ENCODE measurements at regions not wholly inside any gene's neighbourhood (a gene's known extent, or its start where the extent isn't known, plus 50 kb on each side); places are given as distances from the start of the nearest gene placed in this dataset.

- Histone ChIP-seq H3K36me3 (ENCODE audit: insufficient read depth, insufficient read length, low read length) (no peaks in the 10 kb centered on the region), H3K4me3 (ENCODE audit: insufficient read length, low read depth) (no peak overlapping the region), H3K9ac (ENCODE audit: insufficient read length, low read depth) (no peak overlapping the region), H3K4me1 (ENCODE audit: insufficient read depth, insufficient read length) (no peaks in the 10 kb centered on the region), H3K27me3 (ENCODE audit: insufficient read depth, insufficient read length) (no peaks in the 10 kb centered on the region), H3K9me3 (ENCODE audit: insufficient read depth, low read length) (no peaks in the 10 kb centered on the region)
- DNase-seq (ENCODE audit: low read depth, low spot score): no peak
- TF ChIP-seq YY1 (IDR thresholded peaks at IDR 0.05; ENCODE audit: insufficient read depth, insufficient read length) (no peak), SUZ12 (IDR thresholded peaks at IDR 0.05; ENCODE audit: extremely low read depth, insufficient read depth, insufficient read length) (no peak), ZNF274 (IDR thresholded peaks at IDR 0.05; ENCODE audit: low read depth, low read length) (no peak)
Measured at GRCh38 chr1:168843401-168843800, 114.4 kb upstream of the DPT start.

GRCh38 chr1:168843950-168844349, 114.9 kb upstream of the DPT start:
- Histone ChIP-seq H3K36me3 (ENCODE audit: insufficient read depth, insufficient read length, low read length) (no peaks in the 10 kb centered on the region), H3K9me3 (ENCODE audit: insufficient read depth, low read length) (no peaks in the 10 kb centered on the region), H3K4me3 (ENCODE audit: insufficient read length, low read depth) (no peak overlapping the region), H3K9ac (ENCODE audit: insufficient read length, low read depth) (no peak overlapping the region), H3K4me1 (ENCODE audit: insufficient read depth, insufficient read length) (no peaks in the 10 kb centered on the region), H3K27me3 (ENCODE audit: insufficient read depth, insufficient read length) (no peaks in the 10 kb centered on the region)
- DNase-seq (ENCODE audit: low read depth, low spot score): no peak
- TF ChIP-seq ZNF274 (IDR thresholded peaks at IDR 0.05; ENCODE audit: low read depth, low read length) (no peak), YY1 (IDR thresholded peaks at IDR 0.05; ENCODE audit: insufficient read depth, insufficient read length) (no peak), SUZ12 (IDR thresholded peaks at IDR 0.05; ENCODE audit: extremely low read depth, insufficient read depth, insufficient read length) (no peak)

GRCh38 chr1:168845140-168845539, 116.1 kb upstream of the DPT start:
- Histone ChIP-seq H3K9me3 (ENCODE audit: insufficient read depth, low read length) (no peaks in the 10 kb centered on the region), H3K36me3 (ENCODE audit: insufficient read depth, insufficient read length, low read length) (no peaks in the 10 kb centered on the region), H3K9ac (ENCODE audit: insufficient read length, low read depth) (no peak overlapping the region), H3K27me3 (ENCODE audit: insufficient read depth, insufficient read length) (no peaks in the 10 kb centered on the region), H3K4me3 (ENCODE audit: insufficient read length, low read depth) (no peak overlapping the region), H3K4me1 (ENCODE audit: insufficient read depth, insufficient read length) (no peaks in the 10 kb centered on the region)
- DNase-seq (ENCODE audit: low read depth, low spot score): no peak
- TF ChIP-seq ZNF274 (IDR thresholded peaks at IDR 0.05; ENCODE audit: low read depth, low read length) (no peak), YY1 (IDR thresholded peaks at IDR 0.05; ENCODE audit: insufficient read depth, insufficient read length) (no peak), SUZ12 (IDR thresholded peaks at IDR 0.05; ENCODE audit: extremely low read depth, insufficient read depth, insufficient read length) (no peak)

GRCh38 chr1:168848051-168848450, 119.0 kb upstream of the DPT start:
- DNase-seq (ENCODE audit: low read depth, low spot score): no peak
- H3K9ac ChIP-seq (ENCODE audit: insufficient read length, low read depth): no peak overlapping the region
- no peaks in the 10 kb centered on the region for H3K27me3 ChIP-seq (ENCODE audit: insufficient read depth, insufficient read length)
- TF ChIP-seq ZNF274 (IDR thresholded peaks at IDR 0.05; ENCODE audit: low read depth, low read length) (no peak), YY1 (IDR thresholded peaks at IDR 0.05; ENCODE audit: insufficient read depth, insufficient read length) (no peak), SUZ12 (IDR thresholded peaks at IDR 0.05; ENCODE audit: extremely low read depth, insufficient read depth, insufficient read length) (no peak)
- no peak overlapping the region for H3K4me3 ChIP-seq (ENCODE audit: insufficient read length, low read depth)
- no peaks in the 10 kb centered on the region for H3K4me1 ChIP-seq (ENCODE audit: insufficient read depth, insufficient read length)
- no peaks in the 10 kb centered on the region for H3K36me3 ChIP-seq (ENCODE audit: insufficient read depth, insufficient read length, low read length)
- H3K9me3 ChIP-seq (ENCODE audit: insufficient read depth, low read length): no peaks in the 10 kb centered on the region

- Histone ChIP-seq H3K4me3 (ENCODE audit: insufficient read length, low read depth) (no peak overlapping the region), H3K9me3 (ENCODE audit: insufficient read depth, low read length) (no peaks in the 10 kb centered on the region), H3K36me3 (ENCODE audit: insufficient read depth, insufficient read length, low read length) (no peaks in the 10 kb centered on the region), H3K9ac (ENCODE audit: insufficient read length, low read depth) (no peak overlapping the region), H3K4me1 (ENCODE audit: insufficient read depth, insufficient read length) (no peaks in the 10 kb centered on the region), H3K27me3 (ENCODE audit: insufficient read depth, insufficient read length) (no peaks in the 10 kb centered on the region)
- TF ChIP-seq ZNF274 (IDR thresholded peaks at IDR 0.05; ENCODE audit: low read depth, low read length) (no peak), SUZ12 (IDR thresholded peaks at IDR 0.05; ENCODE audit: extremely low read depth, insufficient read depth, insufficient read length) (no peak), YY1 (IDR thresholded peaks at IDR 0.05; ENCODE audit: insufficient read depth, insufficient read length) (no peak)
- DNase-seq (ENCODE audit: low read depth, low spot score): no peak
Measured at GRCh38 chr1:168861421-168862004, 132.5 kb upstream of the DPT start.

GRCh38 chr1:168863772-168864171, 134.8 kb upstream of the DPT start:
- H3K27me3 ChIP-seq (ENCODE audit: insufficient read depth, insufficient read length): no peaks in the 10 kb centered on the region
- TF ChIP-seq YY1 (IDR thresholded peaks at IDR 0.05; ENCODE audit: insufficient read depth, insufficient read length) (no peak), SUZ12 (IDR thresholded peaks at IDR 0.05; ENCODE audit: extremely low read depth, insufficient read depth, insufficient read length) (no peak), ZNF274 (IDR thresholded peaks at IDR 0.05; ENCODE audit: low read depth, low read length) (no peak)
- no peaks in the 10 kb centered on the region for H3K9me3 ChIP-seq (ENCODE audit: insufficient read depth, low read length)
- no peak for DNase-seq (ENCODE audit: low read depth, low spot score)
- no peak overlapping the region for H3K4me3 ChIP-seq (ENCODE audit: insufficient read length, low read depth)
- no peaks in the 10 kb centered on the region for H3K4me1 ChIP-seq (ENCODE audit: insufficient read depth, insufficient read length)
- H3K9ac ChIP-seq (ENCODE audit: insufficient read length, low read depth): no peak overlapping the region
- no peaks in the 10 kb centered on the region for H3K36me3 ChIP-seq (ENCODE audit: insufficient read depth, insufficient read length, low read length)

GRCh38 chr1:168864266-168864665, 135.3 kb upstream of the DPT start:
- Histone ChIP-seq H3K9me3 (ENCODE audit: insufficient read depth, low read length) (no peaks in the 10 kb centered on the region), H3K4me1 (ENCODE audit: insufficient read depth, insufficient read length) (no peaks in the 10 kb centered on the region), H3K27me3 (ENCODE audit: insufficient read depth, insufficient read length) (no peaks in the 10 kb centered on the region), H3K36me3 (ENCODE audit: insufficient read depth, insufficient read length, low read length) (no peaks in the 10 kb centered on the region), H3K4me3 (ENCODE audit: insufficient read length, low read depth) (no peak overlapping the region), H3K9ac (ENCODE audit: insufficient read length, low read depth) (no peak overlapping the region)
- DNase-seq (ENCODE audit: low read depth, low spot score): no peak
- TF ChIP-seq SUZ12 (IDR thresholded peaks at IDR 0.05; ENCODE audit: extremely low read depth, insufficient read depth, insufficient read length): no peak
- TF ChIP-seq YY1 (IDR thresholded peaks at IDR 0.05; ENCODE audit: insufficient read depth, insufficient read length): no peak
- no peak for TF ChIP-seq ZNF274 (IDR thresholded peaks at IDR 0.05; ENCODE audit: low read depth, low read length)
